ENCODE measurements at regions not wholly inside any gene's neighbourhood (a gene's known extent, or its start where the extent isn't known, plus 50 kb on each side); places are given as distances from the start of the nearest gene placed in this dataset.

- TF ChIP-seq CTCF (IDR thresholded peaks at IDR 0.05; ENCODE audit: poor library complexity) (no peak), EZH2phosphoT487 (IDR thresholded peaks at IDR 0.05; ENCODE audit: low read depth, severe bottlenecking, unreplicated experiment) (no peak)
Measured at GRCh38 chr14:61120576-61120975, 139.5 kb downstream of the SLC38A6 start.

Data from hepatocyte (in vitro differentiated cells).